ENCODE measurements at regions not wholly inside any gene's neighbourhood (a gene's known extent, or its start where the extent isn't known, plus 50 kb on each side); places are given as distances from the start of the nearest gene placed in this dataset.

DNA sequence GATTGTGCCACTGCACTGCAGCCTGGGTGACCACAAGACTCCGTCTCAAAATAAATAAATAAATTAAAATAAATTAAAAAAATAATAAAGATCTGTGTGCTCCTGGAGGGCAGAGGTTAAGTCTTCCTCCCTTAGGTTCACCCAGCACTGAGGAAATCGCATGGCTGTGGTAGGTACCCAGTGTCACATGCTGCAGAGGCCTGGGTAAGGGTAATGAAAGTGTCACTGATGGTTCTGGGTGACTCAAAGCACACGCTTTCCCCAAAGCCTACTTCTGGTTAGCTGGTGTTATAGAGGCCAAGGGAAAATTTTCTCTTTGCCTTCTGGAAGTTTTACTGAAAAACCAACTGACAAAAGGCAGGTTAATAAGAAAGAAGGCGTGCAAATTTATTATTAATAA is 88.8 kb upstream of the ITGB1 start:
- TF ChIP-seq CTCF (IDR thresholded peaks at IDR 0.05; ENCODE audit: extremely low read depth, insufficient read depth, missing control alignments) = no peak
- no peak for DNase-seq (ENCODE audit: low spot score)
- in situ Hi-C loops (cut with MboI; ENCODE audit: low pct_unique_long_range_greater_than_20kb, low sequenced_read_pairs, unreplicated experiment) = no loop called here

DNA sequence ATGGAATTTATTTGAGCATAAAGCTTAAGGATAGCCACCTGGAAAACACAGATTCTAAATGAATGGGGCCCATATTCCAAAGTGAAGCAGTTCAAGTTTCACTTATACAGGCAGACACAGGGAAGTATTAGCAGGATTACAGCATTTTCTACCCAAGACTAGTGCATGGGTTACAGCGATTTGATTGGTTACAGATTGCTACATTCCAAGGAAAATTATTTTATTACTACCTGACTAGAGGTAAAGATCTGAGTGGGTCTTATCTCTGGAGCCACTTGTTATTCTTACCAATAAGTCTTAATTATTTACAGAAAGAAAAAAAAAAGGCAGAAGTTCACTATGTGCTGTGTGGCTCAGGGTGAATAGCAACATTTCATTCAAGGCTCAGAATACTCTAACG is 87.4 kb upstream of the ITGB1 start:
- TF ChIP-seq CTCF (IDR thresholded peaks at IDR 0.05; ENCODE audit: extremely low read depth, insufficient read depth, missing control alignments) = no peak
- no peak for DNase-seq (ENCODE audit: low spot score)
- in situ Hi-C loops (cut with MboI; ENCODE audit: low pct_unique_long_range_greater_than_20kb, low sequenced_read_pairs, unreplicated experiment) = no loop called here

DNA sequence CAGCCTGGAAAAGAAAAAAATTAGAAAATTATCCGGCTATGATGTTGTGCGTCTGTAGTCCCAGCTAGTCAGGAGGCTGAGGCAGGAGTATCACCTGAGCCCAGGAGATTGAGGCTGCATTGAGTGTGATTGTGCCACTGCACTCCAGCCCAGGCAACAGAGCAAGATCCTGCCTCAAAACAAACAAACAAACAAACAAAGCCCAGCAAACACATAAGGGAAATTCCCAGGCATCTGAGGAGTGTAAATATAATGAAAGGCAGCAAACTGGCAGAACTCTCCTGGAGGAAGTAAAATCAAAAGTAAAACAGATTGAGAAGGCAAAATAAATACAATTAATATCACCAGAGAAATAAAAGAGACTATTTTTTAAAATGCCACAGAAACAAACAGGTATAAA is 84.5 kb upstream of the ITGB1 start:
- DNase-seq (ENCODE audit: low spot score) = no peak
- TF ChIP-seq CTCF (IDR thresholded peaks at IDR 0.05; ENCODE audit: extremely low read depth, insufficient read depth, missing control alignments) = no peak
- in situ Hi-C loops (cut with MboI; ENCODE audit: low pct_unique_long_range_greater_than_20kb, low sequenced_read_pairs, unreplicated experiment) = no loop called here

GRCh38 chr10:33041783-33042437 is 83.9 kb upstream of the ITGB1 start:
- TF ChIP-seq CTCF (IDR thresholded peaks at IDR 0.05; ENCODE audit: extremely low read depth, insufficient read depth, missing control alignments) = no peak
- in situ Hi-C loops (cut with MboI; ENCODE audit: low pct_unique_long_range_greater_than_20kb, low sequenced_read_pairs, unreplicated experiment) = no loop called here
- DNase-seq (ENCODE audit: low spot score) = no peak

- no peak for TF ChIP-seq CTCF (IDR thresholded peaks at IDR 0.05; ENCODE audit: extremely low read depth, insufficient read depth, missing control alignments)
- DNase-seq (ENCODE audit: low spot score) = no peak
- in situ Hi-C loops (cut with MboI; ENCODE audit: low pct_unique_long_range_greater_than_20kb, low sequenced_read_pairs, unreplicated experiment) = no loop called here
Measured at GRCh38 chr10:33040436-33040835, 82.4 kb upstream of the ITGB1 start.

DNA sequence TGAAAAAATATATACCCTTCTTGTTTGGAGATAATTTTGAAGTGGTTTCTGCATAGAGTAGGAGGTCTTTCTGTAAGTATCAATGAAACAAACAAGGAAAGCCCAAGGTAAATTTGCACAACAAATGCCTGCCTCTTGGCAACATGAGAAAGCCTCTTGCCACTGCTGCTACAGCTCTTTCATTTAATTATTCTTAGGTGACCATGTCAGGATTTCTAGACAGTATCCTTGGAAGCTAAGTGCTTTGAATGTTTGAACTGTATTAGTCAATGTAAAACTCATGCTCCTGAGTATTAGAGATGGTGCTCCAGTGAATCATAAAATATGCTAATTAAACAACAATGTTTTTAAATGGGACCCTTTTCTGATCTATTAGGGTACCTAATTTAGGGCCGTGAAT is 81.2 kb upstream of the ITGB1 start:
- no peak for TF ChIP-seq CTCF (IDR thresholded peaks at IDR 0.05; ENCODE audit: extremely low read depth, insufficient read depth, missing control alignments)
- no peak for DNase-seq (ENCODE audit: low spot score)
- in situ Hi-C loops (cut with MboI; ENCODE audit: low pct_unique_long_range_greater_than_20kb, low sequenced_read_pairs, unreplicated experiment) = no loop called here

DNA sequence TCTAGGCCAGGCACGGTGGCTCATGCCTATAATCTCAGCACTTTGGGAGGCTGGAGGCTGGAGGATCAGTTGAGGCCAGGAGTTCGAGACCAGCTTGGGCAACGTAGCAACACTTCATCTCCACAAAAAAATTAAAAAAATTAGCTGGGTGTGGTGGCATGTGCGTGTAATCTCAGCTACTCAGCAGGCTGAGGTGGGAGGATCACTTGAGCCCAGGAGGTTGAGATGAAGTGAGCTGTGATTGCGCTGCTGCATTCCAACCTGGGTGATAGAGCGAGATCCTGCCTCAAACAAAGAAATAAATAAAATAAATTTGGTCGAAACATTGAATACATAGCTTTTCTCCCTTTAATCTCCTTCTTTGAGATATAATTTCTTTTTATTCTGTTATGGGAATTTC is 80.6 kb upstream of the ITGB1 start:
- in situ Hi-C loops (cut with MboI; ENCODE audit: low pct_unique_long_range_greater_than_20kb, low sequenced_read_pairs, unreplicated experiment) = no loop called here
- DNase-seq (ENCODE audit: low spot score) = no peak
- no peak for TF ChIP-seq CTCF (IDR thresholded peaks at IDR 0.05; ENCODE audit: extremely low read depth, insufficient read depth, missing control alignments)

Measured in GM13977 (cell line).